ENCODE measurements at regions not wholly inside any gene's neighbourhood (a gene's known extent, or its start where the extent isn't known, plus 50 kb on each side); places are given as distances from the start of the nearest gene placed in this dataset.
"Not testable (repeated sequence)": the region's sequence is repeated elsewhere in the genome, so short reads cannot be mapped to it uniquely, and the experiment has no call there.

DNA sequence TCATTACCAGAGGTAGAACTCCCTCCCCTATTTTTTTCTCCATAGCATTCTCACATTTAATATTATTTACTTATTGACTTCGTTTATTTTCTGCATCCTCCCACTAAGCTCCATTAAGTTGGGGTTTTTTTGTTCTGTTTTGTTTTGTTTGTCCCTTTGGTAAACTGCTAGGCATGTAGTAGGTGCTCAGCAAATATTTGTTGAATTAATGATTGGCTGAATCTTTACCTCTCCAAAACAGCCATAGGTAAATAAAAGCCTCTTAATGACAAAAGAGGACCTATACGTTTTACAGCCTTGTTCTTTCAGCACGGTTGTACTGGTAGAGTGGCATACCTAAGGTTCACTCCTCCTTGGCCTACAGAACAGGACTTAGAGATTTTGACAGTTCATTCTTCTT lies 52.0 kb downstream of the PRORP start:
- no peak for DNase-seq
- Histone ChIP-seq H3K9me3 (no peaks in the 10 kb centered on the region), H3K36me3 (no peaks in the 10 kb centered on the region), H3K4me3 (no peak overlapping the region), H3K27me3 (no peaks in the 10 kb centered on the region)

DNA sequence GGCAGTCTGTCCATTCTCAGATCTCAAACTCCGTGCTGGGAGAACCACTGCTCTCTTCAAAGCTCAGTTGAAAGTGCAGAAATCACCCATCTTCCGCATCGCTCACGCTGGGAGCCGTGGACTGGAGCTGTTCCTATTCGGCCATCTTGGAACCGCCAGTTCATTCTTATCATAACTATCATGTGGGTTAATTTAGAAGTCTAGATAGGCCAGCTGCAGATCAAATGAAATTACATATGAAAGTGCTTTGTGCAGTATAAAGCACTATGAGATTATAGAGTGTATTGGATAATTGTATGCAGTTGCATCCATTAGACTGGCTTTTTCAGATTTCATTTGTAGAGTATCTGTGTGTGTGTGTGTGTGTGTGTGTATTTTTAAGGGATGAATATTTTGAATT lies 57.8 kb downstream of the PRORP start:
- Histone ChIP-seq H3K4me3 (no peak overlapping the region), H3K9me3 (no peaks in the 10 kb centered on the region), H3K27me3 (no peaks in the 10 kb centered on the region), H3K36me3 (no peaks in the 10 kb centered on the region)
- DNase-seq = no peak

DNA sequence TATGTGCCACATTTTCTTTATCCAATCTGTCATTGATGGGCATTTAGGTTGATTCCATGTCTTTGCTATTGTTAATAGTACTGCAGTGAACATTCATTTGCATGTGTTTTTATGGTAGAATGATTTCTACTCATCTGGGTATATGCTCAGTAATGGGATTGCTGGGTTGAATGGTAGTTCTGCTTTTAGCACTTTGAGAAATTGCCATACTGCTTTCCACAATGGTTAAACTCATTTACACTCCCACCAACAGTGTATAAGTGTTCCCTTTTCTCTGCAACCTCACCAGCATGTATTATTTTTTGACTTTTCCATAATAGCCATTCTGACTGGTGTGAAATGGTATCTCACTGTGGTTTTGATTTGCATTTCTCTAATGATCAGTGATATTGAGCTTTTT lies 62.5 kb downstream of the PRORP start:
- H3K36me3 ChIP-seq, H3K27me3 ChIP-seq, DNase-seq, H3K4me3 ChIP-seq, H3K9me3 ChIP-seq: not testable (repeated sequence)

DNA sequence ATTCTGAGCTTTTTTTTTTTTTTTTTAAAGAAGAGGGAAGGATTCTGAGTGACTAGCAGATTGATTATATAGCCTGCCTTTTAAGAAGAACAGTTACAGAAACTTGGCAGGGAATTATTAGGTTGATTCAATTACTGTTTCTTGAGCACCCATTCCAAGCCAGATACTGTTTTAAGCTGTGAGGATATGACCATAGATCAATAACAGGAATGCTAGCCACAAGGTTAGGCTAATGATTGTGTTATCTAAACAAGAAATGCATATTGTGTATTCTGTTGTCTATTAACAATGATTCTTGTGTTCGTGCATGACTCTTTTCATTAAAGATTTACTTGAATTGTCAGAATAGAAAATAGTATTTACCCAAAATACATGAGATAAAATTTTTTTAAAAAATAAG lies 67.1 kb downstream of the PRORP start:
- Histone ChIP-seq H3K36me3 (no peaks in the 10 kb centered on the region), H3K27me3 (no peaks in the 10 kb centered on the region), H3K4me3 (no peak overlapping the region), H3K9me3 (no peaks in the 10 kb centered on the region)
- DNase-seq = no peak

DNA sequence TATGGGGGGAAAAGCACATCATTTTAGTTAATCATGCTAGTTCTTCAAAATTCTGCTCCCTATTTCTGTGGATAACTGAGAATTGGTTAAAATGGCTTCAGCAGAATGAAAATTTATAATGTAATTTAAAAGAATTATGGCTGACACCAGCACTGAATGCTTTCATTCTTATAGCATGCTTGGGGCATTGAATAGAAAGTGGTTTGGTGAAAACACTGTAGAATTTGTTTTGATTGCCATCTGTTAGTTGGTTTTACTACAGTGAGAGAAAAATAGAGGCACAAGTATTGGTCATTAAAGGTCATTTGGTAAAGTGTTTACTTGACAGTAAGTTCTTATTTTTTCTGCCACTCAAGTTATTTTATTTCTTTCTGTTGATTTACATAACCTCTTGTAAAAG lies 70.8 kb downstream of the PRORP start:
- Histone ChIP-seq H3K4me3 (no peak overlapping the region), H3K36me3 (no peaks in the 10 kb centered on the region), H3K27me3 (no peaks in the 10 kb centered on the region), H3K9me3 (no peaks in the 10 kb centered on the region)
- DNase-seq = no peak

DNA sequence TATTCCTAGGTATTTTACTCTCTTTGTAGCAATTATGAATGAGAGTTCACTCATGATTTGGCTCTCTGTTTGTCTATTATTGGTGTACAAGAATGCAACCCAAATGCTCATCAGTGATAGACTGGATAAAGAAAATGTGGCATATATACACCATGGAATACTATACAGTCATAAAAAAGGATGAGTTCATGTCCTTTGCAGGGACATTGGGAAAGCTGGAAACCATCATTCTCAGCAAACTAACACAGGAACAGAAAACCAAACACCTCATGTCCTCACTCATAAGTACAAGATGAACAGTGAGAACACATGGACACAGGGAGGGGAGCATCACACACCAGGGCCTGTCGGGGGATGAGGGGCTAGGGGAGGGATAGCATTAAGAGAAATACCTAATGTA lies 71.8 kb downstream of the PRORP start:
- not testable (repeated sequence) for H3K9me3 ChIP-seq, H3K27me3 ChIP-seq, H3K36me3 ChIP-seq, DNase-seq, H3K4me3 ChIP-seq

DNA sequence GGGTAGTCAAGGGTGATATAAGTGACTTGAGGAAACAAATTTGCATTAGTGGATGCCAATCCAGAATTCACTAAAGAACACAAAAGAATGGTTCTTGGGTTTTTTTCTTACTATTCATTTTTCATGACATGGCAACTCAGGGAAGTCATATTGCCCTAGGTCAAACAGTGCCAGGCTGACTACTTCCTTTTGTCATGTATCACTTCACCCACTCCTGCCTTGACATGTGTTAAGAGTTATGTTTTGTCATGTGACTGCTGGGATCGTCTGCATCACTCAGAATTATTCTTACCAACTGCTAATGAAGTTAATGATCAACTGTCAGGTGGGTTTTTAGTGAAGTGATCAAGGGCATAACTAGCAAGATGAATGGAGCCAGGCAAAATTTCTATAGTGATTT lies 74.2 kb downstream of the PRORP start:
- DNase-seq = no peak
- Histone ChIP-seq H3K9me3 (no peaks in the 10 kb centered on the region), H3K36me3 (no peaks in the 10 kb centered on the region), H3K4me3 (no peak overlapping the region), H3K27me3 (no peaks in the 10 kb centered on the region)

DNA sequence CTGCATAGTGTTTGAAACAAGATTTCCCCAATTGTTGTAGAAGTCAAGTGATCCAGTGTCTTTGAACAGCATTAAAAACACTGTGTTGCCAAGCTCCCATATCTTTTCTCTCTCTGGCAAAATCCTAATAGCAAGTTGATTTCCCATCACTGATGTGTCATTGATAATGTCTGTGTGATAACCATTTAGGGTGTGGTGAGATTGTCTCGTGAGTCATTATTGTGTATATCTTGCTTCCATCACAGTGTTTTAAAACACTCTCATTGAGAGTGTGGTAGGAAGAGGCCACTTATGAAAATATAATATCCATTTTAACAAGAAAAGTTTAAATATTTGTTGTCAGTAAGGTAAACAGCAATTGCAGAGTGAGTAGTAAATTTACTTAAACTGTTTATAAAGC lies 74.7 kb downstream of the PRORP start:
- no peak for DNase-seq
- no peaks in the 10 kb centered on the region for H3K9me3 ChIP-seq
- H3K27me3 ChIP-seq = no peaks in the 10 kb centered on the region
- no peak overlapping the region for H3K4me3 ChIP-seq
- H3K36me3 ChIP-seq = no peaks in the 10 kb centered on the region

DNA sequence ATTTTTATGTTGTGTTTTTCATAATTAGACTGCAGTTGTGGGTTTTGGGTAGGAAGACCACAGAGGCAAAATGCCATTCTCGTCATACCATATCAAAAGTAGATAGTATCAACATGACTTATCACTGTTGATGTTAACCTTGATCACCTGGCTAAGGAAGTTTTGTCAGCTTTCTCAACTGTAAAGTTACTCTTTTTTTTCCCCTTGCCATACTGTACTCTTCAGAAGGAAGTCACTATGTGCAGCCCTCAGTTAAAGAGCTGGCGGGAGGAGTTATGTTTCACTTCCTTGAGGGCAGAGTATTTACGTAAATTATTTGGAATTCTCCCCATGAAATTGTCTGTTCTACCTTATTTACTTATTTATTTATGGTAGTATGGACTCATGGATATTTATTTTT lies 78.7 kb downstream of the PRORP start:
- no peaks in the 10 kb centered on the region for H3K27me3 ChIP-seq
- no peaks in the 10 kb centered on the region for H3K9me3 ChIP-seq
- H3K4me3 ChIP-seq = no peak overlapping the region
- no peak for DNase-seq
- no peaks in the 10 kb centered on the region for H3K36me3 ChIP-seq

DNA sequence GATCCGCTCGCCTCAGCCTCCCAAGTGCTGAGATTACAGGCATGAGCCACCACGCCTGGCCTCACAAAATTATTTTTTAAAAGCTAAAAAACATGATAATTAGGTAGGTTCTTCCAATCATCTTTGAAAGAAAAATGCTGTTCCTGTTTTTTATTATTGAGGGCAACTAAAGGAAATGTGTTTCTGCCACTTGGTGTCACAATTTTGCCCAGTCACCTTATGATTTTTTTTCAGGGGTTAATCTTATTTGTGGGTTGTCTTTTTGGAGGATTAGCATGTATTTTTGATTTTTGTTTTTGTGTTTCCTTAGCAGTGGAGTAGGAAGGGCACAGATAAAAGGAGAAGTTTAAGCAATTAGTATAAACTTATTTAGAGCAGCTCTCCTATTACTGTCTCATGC lies 79.8 kb downstream of the PRORP start:
- H3K27me3 ChIP-seq = no peaks in the 10 kb centered on the region
- H3K4me3 ChIP-seq = no peak overlapping the region

DNA sequence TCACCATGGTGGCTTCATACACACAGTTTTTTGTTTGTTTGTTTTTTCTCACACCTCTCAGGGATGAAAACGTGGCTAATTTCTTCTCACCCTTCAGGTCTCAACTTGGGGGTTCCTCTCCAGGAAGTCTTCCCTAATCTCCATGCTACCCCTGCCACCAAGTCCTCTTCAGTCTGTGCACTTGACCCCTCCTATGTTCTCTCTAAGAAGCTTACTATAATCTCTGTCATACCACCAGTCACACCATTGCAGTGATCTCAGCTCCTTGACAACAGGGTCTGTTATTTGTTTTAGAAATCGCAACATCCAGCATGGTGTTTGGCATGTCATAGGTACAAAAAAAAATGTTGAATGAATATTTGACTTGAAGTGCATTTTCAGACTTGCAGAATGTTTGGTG lies 83.4 kb downstream of the PRORP start:
- no peak overlapping the region for H3K4me3 ChIP-seq
- DNase-seq = no peak
- H3K27me3 ChIP-seq = no peaks in the 10 kb centered on the region
- no peaks in the 10 kb centered on the region for H3K36me3 ChIP-seq
- no peaks in the 10 kb centered on the region for H3K9me3 ChIP-seq

More for the DNA sequence above, 79.8 kb downstream of the PRORP start:
- Histone ChIP-seq H3K36me3 (no peaks in the 10 kb centered on the region), H3K9me3 (no peaks in the 10 kb centered on the region)
- DNase-seq = no peak

DNA sequence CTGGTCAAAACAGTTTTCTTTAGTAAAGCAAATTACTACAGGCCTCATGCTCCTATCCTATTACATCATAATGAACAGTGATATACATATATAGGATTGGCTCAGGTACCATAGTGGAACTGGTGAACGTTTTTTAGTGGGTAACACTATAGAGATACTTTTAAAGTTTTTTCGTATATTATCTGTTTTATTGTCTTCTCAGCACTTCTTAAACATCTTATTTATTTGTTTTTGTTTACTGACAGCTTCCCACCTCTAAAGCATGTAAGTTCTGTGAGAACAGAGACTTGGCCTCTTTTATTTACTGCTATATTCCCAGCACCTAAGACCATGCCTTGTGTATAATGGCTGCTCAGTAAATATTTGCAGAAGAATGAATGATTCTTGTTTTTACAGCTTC lies 81.1 kb upstream of the PSMA6 start:
- H3K27me3 ChIP-seq = no peaks in the 10 kb centered on the region
- no peaks in the 10 kb centered on the region for H3K9me3 ChIP-seq
- no peak overlapping the region for H3K4me3 ChIP-seq
- DNase-seq = no peak
- no peaks in the 10 kb centered on the region for H3K36me3 ChIP-seq

DNA sequence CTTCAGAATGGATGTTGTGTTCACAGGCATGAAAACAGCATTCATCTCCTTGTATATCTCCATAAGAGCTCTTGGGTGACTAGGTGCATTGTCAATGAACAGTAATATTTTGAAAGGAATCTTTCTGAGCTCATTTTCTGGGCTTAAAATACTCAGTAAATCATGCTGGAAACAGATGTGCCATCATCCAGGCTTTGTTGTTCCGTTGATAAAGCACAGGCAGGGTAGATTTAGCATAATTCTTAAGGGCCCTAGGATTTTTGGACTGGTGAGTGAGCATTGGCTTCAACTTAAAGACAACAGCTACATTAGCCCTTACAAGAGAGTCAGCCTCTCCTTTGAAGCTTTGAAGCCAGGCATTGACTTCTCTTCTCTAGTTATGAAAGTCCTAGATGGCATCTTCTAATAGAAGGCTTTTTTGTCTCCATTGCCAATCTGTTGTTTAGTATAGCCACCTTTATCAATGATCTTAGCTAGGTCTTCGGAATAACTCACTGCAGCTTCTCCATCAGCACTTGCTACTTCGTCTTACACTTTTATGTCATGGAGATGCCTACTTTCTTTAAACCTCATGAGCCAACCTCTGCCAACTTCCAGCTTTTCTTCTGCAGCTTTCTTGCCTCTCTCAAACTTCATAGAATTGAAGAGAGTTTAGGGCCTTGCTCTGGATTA lies 79.6 kb upstream of the PSMA6 start:
- no peaks in the 10 kb centered on the region for H3K36me3 ChIP-seq
- no peak for DNase-seq
- no peak overlapping the region for H3K4me3 ChIP-seq
- no peaks in the 10 kb centered on the region for H3K9me3 ChIP-seq
- no peaks in the 10 kb centered on the region for H3K27me3 ChIP-seq

DNA sequence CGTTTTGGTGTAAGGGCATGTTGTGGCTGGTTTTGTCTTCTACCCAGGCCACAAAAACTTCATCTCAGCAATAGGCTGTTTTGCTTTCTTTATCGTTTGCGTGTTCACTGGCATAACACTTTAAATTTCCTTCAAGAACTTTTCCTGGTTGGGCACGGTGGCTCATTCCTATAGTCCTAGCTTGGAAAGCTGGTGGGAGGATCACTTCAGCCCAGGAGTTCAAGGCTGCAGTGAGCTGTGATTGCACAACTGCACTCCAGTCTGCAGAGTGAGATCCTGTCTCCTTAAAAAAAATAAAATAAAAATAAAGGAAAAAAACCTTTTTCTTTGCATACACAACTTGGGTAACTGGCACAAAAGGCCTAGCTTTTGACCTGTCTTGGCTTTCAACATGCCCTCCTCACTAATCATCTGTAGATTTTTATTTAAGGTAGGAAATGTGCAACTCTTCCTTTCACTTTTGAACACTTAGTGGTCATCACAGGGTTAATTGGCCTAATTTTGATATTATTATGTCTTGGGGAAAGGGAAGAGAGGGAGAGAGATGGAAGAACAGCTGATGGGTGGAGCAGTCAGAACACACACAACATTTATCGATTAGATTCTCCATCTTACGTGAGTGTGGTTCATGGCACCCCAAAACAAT lies 78.9 kb upstream of the PSMA6 start:
- no peak for DNase-seq
- H3K27me3 ChIP-seq = no peaks in the 10 kb centered on the region

DNA sequence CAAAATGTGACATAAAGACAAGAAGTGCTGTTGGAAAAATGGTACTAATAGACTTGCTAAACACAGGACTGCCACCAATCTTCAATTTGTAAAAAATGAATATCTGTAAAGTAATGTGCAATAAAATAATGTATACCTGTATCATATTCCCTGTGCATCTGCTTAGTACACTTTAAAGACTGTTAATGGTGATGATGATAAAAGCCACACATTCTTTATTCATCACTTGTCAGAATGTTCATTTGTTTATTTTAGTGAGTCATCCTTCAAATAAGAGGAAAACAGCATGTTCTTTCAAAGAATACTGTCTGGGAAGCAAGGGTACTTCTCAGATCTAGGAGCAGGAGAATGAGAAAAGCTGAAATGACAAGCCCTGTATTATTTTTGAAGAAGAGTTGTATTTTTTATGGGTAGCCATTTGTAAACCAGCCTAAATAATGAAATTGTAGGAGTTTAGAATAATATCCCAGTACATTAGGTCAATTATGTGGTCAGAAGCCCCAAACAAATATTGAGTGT lies 78.3 kb upstream of the PSMA6 start:
- no peaks in the 10 kb centered on the region for H3K9me3 ChIP-seq
- DNase-seq = no peak
- no peaks in the 10 kb centered on the region for H3K36me3 ChIP-seq
- H3K4me3 ChIP-seq = no peak overlapping the region
- H3K27me3 ChIP-seq = no peaks in the 10 kb centered on the region

More for the DNA sequence above, 78.9 kb upstream of the PSMA6 start:
- Histone ChIP-seq H3K4me3 (no peak overlapping the region), H3K9me3 (no peaks in the 10 kb centered on the region), H3K36me3 (no peaks in the 10 kb centered on the region)

DNA sequence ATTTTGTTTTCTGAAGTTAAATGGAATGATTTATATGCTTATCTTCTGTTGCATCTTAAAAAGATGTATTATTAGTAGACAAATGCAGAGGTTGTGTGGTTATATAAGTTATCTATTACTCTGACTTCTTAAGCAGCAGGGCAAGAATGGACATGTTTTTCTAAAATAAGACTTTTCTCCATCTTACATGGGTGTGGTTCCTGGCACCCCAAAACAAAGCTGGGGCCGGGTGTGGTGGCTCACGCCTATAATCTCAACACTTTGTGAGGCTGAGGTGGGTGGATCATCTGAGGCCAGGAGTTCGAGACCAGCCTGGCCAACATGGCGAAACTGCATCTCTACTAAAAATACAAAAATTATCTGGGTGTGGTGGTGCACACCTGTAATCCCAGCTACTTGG lies 77.8 kb upstream of the PSMA6 start:
- not testable (repeated sequence) for H3K27me3 ChIP-seq, H3K9me3 ChIP-seq, H3K4me3 ChIP-seq, H3K36me3 ChIP-seq, DNase-seq

DNA sequence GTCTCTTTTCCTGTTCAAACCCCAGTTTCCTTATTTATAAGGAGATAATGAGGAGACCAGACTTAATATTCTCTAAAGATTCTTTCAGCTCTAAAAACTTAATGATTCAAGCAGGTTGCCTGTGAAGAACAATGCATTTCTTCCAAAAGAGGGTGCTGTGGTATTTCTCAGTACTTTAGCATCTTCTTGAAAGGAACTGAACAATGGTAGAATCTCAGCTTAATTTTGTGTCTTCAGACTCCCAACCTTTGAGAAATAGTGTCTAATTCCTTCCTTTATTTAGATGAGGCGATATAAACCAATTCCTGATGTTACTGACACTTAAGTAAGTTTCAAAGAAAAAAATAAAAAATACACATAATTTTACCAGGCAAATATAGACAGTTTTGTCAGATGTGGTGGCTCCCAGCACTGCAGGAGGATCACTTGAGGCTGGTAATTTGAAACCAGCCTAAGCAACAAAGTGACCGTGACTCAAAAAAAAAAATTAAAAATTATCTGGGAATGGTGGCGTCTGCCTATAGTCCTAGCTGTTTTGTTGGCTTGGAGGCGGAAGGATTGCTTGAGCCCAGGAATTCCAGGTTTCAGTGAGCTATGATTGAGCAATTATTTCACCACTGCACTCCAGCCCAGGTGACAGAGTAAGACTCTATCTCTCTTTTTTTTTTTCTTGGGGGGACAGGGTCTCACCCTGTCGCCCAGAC lies 76.9 kb upstream of the PSMA6 start:
- Histone ChIP-seq H3K27me3 (no peaks in the 10 kb centered on the region), H3K4me3 (no peak overlapping the region), H3K36me3 (no peaks in the 10 kb centered on the region), H3K9me3 (no peaks in the 10 kb centered on the region)
- no peak for DNase-seq

DNA sequence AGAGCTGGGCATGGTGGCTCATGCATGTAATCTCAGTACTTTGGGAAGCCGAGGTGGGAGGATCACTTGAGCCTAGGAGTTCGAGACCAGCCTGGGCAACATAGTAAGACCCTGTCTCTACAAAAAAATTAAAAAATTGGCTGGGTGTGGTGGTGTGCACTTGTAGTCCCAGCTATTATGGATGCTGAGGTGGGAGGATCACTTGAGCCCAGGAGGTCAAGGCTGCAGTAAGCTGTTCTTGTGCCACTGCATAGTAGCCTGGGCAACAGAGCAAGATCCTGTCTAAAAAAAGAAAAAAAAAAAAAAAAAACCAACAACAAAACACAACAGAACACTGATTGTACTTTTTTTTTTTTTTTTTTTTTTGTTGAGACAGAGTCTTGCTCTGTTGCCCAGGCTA lies 74.0 kb upstream of the PSMA6 start:
- H3K36me3 ChIP-seq, H3K27me3 ChIP-seq, H3K4me3 ChIP-seq, DNase-seq, H3K9me3 ChIP-seq: not testable (repeated sequence)
